NCI-H2081 (cell line): ENCODE measurements at regions not wholly inside any gene's neighbourhood (a gene's known extent, or its start where the extent isn't known, plus 50 kb on each side); places are given as distances from the start of the nearest gene placed in this dataset.

ENCODE experiments used
- DNase-seq, 2 experiments: peaks; one replicate each; lab custom pipeline; 2025; lab: John Stamatoyannopoulos, UW

DNA sequence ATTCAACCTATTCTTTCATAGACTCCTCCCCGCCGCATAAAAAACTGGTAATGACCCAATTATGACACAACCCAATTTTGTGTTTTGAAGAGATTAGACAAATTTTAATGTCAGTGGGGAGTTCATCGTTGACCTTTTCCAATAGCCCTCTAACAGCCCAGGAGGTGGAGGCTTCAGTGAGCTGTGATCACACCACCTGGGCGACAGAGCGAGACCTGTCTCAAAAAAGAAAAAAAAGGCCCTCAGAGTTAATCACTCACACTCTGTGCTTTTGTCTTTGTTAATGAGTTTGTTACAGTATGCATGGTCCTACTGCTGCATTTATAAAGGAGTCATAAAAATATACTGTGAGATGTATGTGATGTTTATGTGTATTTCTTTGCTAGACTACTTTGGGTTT, 510.6 kb downstream of the CPS1 start:
- DNase-seq: no peak

DNA sequence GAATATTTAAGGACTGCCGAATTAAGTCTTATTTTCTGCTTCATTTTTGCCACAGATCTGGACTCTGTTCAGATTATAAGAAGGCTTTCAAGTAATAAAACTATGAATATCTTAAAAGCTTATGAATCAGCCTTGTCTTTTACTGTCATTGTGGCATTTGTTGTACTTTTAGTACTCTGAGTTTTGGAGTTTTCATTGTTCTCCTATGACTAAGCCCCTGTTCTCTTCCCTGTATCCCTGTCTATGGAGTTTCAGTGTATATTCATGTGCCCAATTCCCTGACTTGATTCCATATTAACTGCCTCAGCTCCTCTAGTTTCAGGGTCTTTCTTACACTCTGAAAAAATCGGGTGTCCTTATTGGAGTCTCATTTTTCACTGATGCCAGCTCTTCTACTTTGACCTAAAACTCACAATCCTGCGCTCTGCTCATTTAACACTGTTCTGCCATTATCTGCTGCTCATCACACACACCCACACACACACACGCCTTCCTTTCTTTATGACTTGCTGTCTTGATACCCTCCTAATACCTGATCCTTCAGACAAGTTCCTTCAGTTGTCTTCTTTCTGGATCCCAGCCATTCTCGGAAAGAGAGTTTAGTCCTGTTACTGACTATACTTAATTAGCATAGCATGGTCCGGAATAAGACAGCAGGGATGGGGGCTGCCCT, 511.8 kb downstream of the CPS1 start:
- DNase-seq: no peak

DNA sequence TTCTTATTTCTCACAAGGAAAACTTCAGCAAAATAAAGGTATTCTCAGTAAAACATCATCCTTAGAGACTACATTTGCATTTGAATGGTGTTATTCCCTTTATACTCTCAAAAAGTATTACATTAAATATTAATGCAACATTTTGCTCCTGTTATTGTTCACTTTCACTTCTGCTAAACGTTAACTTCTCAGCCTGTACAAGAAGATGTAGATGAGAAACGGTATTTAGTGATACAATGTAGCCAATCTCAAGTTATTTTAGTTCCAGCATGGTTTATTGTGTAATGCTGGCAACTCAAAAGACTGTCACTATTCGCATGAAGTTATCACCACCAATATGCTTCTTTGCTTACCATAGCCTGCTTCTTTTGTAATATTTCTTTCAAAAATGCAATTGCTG, 514.1 kb downstream of the CPS1 start:
- DNase-seq: no peak

GRCh38 chr2:211077216-211077767, 520.9 kb downstream of the CPS1 start:
- DNase-seq: peak in 1 of 2 experiments; percentile 49

DNA sequence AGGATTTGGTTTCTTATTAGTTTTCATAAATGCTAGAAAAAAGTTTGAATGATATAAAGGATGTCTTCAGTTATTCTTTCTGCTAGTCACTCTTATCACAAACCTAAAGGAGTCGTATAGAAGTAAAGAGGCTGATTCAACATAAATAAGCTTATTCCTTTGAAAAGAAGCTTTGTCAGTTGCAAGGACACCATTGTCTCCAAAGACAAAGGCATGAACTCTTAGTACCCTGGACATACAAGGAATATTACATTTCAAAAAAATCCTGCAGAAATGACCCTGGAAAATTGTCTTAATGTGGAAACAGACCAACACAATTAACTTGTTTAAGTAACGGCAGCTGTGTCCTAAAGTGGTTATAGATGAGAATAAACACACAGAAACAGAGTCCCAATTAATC, 528.0 kb downstream of the CPS1 start:
- peak; percentile 12 to 76 for DNase-seq

DNA sequence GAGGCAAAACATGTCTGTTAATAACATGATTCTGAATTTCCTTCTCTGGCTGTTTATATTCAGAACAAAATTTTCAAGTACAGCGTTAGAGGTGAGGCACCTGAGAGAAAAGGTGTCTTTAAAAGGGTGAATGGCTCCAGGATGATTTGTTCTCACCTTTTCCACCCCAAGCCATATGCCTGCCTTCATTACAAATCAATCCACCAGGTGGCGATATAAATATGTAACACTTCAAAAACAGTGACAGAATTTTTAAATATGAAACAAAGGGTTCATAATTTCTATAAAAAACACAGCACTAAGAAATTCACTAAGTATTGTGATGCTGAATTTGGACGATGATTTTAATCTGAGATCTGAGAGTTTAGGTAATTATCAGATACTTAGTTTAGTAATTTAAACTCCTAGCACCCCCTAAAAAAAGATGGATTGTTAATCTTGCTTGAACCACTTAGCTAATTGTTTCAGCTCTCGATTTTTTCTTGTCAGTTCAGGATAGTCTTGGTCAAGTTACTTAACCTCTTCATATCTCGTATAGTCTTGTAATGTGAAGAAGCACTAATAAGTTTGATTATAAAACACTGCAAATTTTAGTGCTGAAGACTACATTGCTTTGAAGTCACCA, 528.8 kb downstream of the CPS1 start:
- DNase-seq: peak; percentile 70 to 73

- DNase-seq: no peak
Measured at GRCh38 chr2:211086049-211086448, 529.6 kb downstream of the CPS1 start.

DNA sequence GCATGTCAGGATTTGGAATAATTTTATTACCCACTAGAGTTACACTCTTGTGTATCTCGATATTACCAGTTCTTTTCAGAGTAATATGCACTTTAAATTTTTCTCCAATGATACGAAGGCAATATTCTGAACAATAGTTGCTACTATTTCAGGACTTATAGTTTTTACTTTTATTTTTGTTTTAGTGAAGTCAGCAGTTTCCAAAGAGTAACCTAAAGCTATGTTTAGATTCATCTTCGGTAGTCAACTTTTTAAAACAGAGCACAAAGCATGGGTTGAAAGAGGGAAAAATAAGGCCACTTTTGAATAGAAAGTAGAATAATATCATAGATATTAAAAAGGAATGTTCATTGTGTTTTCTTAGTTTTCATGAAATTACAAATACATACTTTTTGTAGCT, 532.7 kb downstream of the CPS1 start:
- DNase-seq: no peak

- DNase-seq: peak; percentile 3 to 30
Measured at GRCh38 chr2:211093743-211094303, 537.4 kb downstream of the CPS1 start.

DNA sequence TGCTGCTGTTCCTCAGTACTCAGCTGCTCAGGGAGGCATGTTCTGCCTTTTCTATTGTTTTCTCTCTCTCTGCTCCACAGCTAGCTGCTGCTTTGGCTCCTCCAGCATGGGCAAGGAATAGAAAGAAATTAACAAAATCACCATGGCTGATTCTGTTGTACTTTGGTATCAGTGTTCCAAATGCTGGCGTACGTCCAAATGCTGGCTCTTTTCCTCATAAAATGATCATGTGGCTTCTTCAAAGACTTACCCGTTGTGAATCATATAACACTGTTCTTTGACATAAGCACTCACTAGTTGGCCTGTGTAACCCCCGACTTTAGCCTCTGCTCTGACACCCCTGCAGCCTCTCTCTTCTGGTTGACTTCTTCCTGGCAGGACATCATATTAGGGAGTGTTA, 547.6 kb downstream of the CPS1 start:
- no peak for DNase-seq

DNA sequence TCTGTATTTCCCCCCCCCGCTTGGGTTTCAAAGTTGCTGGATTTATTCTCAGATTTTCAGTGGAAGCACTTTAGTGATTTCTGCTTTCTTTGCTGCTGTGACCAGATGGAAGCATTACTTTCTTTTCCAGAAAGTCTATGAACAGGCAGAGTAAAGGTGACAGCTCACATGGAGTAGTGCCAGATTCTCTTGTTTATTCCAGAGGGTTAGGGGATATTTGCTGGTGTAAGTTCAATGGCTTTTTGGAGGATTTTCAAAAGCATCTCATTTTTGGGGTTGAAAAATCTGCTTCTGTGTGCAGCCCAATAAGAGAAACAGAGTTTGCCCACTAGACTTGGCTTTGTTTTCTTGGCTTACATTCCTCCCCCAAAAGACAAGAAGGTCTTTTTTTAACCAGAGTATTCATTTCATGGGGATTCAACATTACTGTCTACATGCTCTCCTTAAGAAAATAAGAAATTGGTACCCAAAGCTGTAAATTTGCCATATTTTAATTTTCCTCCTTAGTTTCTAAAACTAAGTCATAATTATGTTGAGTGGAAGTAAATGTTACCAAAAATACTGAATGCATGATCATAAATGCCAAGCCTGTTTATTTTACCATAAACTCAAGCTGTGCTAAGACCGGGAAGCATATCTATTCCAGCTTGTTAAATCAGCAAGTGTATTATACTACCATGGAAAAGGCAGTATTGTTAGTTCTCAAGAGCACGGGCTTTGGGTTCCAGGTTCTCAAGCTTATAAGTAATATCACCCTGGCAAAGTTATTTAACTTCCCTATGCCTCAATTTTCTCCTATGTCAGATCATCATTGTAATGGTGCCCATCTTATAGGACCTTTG, 557.2 kb downstream of the CPS1 start:
- DNase-seq: no peak

DNA sequence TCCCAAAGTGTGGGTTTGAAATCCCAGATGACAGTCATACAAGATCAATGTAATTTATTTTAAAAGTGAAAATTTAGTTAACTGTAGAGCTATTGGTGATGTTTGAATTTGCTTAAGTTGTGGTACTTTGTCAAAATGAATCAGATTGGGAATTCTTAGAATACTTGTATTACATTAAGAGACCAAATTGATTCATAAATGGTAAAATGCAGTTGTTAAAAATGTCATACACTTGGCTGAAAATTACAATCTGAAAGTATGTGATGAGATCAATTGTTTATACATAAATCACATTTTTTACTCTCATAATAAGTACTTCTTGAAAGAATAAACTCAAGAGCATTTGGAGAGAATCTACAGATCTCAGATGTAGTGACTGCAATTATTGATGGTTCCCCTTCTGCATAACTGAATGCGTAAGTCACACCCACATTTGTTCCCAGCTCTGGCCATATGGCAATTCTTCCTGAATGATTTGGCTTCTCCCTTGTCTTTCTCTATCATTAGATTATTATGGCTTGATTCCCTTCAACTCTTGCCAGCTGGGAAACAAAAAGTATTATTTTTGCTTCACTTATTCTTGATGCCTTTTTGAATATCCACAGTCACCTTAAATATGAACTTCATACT, 558.5 kb downstream of the CPS1 start:
- DNase-seq: no peak

- DNase-seq: no peak
Measured at GRCh38 chr2:211117026-211117425, 560.6 kb downstream of the CPS1 start.

DNA sequence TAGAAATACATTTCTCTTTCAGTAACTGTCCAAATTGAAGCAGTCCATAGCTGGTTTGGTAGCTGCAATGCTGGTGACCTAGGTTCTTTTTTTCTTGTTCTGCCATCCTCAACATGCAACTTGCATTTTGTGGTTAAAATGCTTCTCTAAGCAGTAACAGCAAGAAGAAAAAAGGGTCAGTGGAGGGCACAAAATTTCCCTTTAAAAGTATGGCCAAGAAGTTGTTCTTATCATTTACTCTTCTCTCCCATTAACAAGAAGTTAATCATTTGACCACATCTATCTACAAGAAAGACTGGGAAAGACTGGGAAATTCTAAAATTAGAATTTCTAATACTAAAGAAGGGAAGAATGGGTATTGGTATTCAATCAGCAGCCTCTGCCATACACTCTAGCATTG, 569.9 kb downstream of the CPS1 start:
- no peak for DNase-seq

DNA sequence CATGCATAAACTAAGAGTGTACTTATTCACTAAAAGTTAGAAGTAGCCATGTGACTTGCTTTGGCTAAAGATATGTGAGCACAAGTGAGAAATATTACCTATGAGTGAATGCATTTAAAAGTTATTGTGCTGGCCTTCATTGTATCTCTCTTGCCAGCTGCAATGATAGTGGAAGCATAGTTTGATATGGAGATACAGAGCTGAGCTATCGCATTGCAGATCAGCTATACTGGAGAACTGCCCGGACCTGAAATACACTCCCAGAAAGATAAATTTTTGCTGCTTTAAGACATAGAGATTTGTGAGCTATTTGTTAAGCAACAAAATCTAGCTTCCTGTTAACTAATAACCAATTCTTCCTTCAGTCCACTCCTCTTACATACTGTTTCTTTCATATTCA, 571.1 kb downstream of the CPS1 start:
- no peak for DNase-seq

- no peak for DNase-seq
Measured at GRCh38 chr2:211128287-211128686, 571.9 kb downstream of the CPS1 start.

GRCh38 chr2:211129798-211130197, 573.4 kb downstream of the CPS1 start:
- DNase-seq: no peak

DNA sequence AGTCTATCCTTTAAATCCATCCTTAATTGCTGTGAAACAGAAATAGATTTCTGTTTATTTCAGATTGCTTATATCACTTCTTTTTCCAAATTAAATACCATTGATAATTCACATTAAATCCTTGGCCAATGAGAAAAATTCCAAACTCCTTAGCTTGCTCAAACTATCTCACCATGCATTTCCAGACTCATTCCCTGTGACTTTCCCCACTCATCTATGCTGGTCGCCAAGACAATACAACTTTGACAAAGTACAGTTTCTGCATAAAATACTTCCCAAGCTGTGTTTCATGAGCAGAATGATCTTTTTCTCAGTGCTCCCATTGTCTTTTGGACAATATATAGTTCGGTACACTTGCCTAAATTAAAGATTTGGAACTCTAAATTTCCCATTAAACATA, 575.6 kb downstream of the CPS1 start:
- DNase-seq: no peak

- DNase-seq: no peak
Measured at GRCh38 chr2:211132573-211132972, 576.2 kb downstream of the CPS1 start.

DNA sequence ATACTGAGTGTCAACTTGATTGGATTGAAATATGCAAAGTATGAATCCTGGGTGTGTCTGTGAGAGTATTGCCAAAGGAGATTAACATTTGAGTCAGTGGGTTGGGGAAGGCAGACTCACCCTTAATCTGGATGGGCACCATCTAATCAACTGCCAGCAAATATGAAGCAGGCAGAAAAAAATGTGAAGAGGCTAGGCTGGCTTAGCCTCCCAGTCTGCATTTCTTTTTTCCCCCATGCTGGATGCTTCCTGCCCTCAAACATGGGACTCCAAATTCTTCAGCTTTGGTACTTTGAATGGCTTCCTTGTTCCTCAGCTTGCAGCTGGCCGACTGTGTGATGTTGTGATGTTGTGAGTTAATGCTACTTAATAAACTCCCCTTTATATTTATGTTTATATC, 577.4 kb downstream of the CPS1 start:
- no peak for DNase-seq

DNA sequence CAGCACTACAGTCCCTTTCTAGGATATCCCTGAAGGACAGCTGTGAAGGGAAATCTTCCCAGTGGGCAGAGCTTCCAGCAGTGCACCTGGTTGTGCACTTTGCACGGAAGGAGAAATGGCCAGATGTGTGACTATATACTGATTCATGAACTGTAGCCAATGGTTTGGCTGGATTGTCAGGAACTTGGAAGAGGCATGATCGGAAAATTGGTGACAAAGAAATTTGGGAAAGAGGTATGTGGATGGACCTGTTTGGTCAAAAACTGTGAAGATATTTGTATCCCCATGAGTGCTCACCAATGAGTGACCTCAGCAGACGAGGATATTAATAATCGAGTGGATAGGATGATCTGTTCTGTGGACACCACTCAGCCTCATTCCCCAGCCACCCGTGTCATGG, 582.2 kb downstream of the CPS1 start:
- DNase-seq: no peak

DNA sequence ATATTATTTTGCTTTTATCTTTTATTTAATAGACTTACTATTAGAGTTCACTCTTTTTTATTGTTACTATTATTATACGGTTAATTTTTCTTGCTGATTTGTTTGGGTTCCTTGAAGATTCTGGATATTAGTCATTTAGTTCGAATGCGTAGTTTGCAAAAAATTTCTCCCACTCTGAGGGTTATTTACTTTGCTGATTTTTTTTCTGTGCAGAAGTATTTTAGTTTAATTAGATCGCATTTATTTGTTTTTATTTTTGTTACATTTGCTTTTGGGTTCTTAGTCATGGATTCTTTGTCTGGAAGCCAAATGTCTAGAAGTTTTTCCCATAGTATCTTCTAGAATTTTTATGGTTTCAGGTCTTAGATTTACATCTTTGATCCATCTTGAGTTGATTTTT, 585.2 kb downstream of the CPS1 start:
- no peak for DNase-seq
